Cardiac muscle cell (in vitro differentiated cells and primary cell): ENCODE measurements at regions not wholly inside any gene's neighbourhood (a gene's known extent, or its start where the extent isn't known, plus 50 kb on each side); places are given as distances from the start of the nearest gene placed in this dataset.

ENCODE experiments used
- DNase-seq, 2 donors: peaks; one replicate each; pipeline versions ENCODE4 v3.0.0 to v3.0.0-alpha.2; 2010 to 2017; ENCODE audit warnings: low read depth in 1 of 2, low spot score in 1 of 2
- H3K27ac ChIP-seq: fragments of 200-600 bp; sonication (generic); 2 replicates; pipeline ENCODE4 v1.5.1; 2016
- H3K27me3 ChIP-seq: fragments of 200-600 bp; sonication (generic); 2 replicates; pipeline ENCODE4 v1.6.0; 2016; ENCODE audit warnings: control low read depth
- H3K36me3 ChIP-seq: fragments of 200-600 bp; sonication (generic); 2 replicates; pipeline ENCODE4 v1.5.1; 2016; ENCODE audit warnings: control low read depth
- H3K4me1 ChIP-seq: fragments of 200-600 bp; sonication (generic); 2 replicates; pipeline ENCODE4 v1.8.1; 2017; ENCODE audit warnings: low read depth, mild to moderate bottlenecking, mixed run types
- H3K4me3 ChIP-seq: fragments of 200-600 bp; sonication (generic); 2 replicates; pipeline ENCODE4 v1.5.1; 2016; ENCODE audit warnings: mild to moderate bottlenecking
- H3K9me3 ChIP-seq: fragments of 200-600 bp; sonication (generic); 2 replicates; pipeline ENCODE4 v1.5.1; 2017; ENCODE audit warnings: low read depth, mild to moderate bottlenecking, control low read depth
- TF ChIP-seq, protein P1 (sequence below): IDR thresholded peaks from 2 replicates; pipeline ENCODE4 v1.5.1; 2012; ENCODE audit warnings: low read depth, mild to moderate bottlenecking, low read length

DNA sequence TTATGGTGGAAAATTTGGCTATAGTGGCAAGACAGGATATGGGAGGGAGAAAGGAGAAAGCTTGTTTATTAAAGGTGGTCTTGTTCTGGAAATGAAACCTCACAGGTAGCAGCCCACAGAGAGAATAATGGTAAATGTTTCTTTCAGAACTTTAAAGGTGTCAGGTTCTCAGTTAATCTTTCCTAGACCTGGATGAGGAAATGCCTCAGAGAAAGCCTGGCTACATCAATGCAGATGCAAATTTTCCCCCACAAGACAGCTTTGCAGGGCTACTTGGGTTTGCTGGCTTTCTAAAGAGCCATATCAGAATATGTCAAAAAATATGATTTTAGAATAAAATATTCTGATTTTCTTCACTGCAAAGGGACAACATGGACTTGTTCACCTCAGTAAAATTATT, 715.0 kb downstream of the FAM133A start:
- no peak for DNase-seq
- H3K36me3 ChIP-seq = no peaks in the 10 kb centered on the region
- TF ChIP-seq, protein P1, sequence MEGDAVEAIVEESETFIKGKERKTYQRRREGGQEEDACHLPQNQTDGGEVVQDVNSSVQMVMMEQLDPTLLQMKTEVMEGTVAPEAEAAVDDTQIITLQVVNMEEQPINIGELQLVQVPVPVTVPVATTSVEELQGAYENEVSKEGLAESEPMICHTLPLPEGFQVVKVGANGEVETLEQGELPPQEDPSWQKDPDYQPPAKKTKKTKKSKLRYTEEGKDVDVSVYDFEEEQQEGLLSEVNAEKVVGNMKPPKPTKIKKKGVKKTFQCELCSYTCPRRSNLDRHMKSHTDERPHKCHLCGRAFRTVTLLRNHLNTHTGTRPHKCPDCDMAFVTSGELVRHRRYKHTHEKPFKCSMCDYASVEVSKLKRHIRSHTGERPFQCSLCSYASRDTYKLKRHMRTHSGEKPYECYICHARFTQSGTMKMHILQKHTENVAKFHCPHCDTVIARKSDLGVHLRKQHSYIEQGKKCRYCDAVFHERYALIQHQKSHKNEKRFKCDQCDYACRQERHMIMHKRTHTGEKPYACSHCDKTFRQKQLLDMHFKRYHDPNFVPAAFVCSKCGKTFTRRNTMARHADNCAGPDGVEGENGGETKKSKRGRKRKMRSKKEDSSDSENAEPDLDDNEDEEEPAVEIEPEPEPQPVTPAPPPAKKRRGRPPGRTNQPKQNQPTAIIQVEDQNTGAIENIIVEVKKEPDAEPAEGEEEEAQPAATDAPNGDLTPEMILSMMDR = no peak
- H3K27me3 ChIP-seq = no peaks in the 10 kb centered on the region
- no peaks in the 10 kb centered on the region for H3K4me1 ChIP-seq
- H3K27ac ChIP-seq = no peak overlapping the region
- H3K4me3 ChIP-seq = no peak overlapping the region
- H3K9me3 ChIP-seq = no peaks in the 10 kb centered on the region

DNA sequence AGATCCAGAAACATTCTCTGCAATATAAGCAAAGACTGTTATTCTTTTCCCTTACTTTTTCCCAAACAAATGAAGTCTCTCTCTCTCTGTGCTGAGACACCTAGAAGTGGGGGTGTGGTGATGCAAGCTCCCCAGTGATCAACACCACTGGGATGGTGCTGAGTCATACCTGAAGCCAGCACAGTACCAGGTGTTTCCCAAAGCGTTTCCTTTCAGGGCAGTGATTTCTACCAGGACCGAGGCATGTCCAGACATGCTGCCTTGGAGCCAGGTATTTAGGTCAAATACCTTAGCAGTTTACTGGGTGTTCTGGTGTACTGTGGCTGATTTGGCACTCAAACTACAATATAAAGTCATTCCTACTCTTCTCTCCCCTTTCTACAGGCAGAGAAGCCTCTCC, 726.5 kb downstream of the FAM133A start:
- H3K9me3 ChIP-seq = no peaks in the 10 kb centered on the region
- H3K4me3 ChIP-seq = no peak overlapping the region
- no peaks in the 10 kb centered on the region for H3K36me3 ChIP-seq
- TF ChIP-seq, protein P1 = no peak
- H3K4me1 ChIP-seq = no peaks in the 10 kb centered on the region
- H3K27ac ChIP-seq = no peak overlapping the region
- H3K27me3 ChIP-seq = no peaks in the 10 kb centered on the region
- no peak for DNase-seq

DNA sequence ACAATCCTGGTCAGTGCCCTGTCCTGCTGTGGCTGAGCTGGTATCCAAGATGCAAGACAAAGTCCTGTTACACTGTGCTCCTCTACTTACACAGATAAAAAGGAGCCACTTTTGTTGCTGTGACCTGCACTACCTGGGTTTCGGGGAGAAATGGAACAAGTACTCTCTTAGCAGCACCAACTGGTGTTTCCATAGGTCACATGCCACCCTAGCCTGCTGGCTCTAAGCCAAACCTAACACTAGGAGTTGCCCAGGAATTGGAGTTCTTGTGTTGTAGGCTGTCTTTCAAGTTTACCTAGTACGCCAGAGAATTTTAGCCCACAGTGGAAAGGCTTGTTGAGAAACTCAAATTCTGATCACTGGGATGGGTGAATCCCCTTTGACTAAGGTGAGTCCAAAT, 727.4 kb downstream of the FAM133A start:
- TF ChIP-seq, protein P1 = no peak
- H3K27ac ChIP-seq = no peak overlapping the region
- DNase-seq = no peak
- H3K4me3 ChIP-seq = no peak overlapping the region
- H3K36me3 ChIP-seq = no peaks in the 10 kb centered on the region
- no peaks in the 10 kb centered on the region for H3K9me3 ChIP-seq
- no peaks in the 10 kb centered on the region for H3K4me1 ChIP-seq
- no peaks in the 10 kb centered on the region for H3K27me3 ChIP-seq

DNA sequence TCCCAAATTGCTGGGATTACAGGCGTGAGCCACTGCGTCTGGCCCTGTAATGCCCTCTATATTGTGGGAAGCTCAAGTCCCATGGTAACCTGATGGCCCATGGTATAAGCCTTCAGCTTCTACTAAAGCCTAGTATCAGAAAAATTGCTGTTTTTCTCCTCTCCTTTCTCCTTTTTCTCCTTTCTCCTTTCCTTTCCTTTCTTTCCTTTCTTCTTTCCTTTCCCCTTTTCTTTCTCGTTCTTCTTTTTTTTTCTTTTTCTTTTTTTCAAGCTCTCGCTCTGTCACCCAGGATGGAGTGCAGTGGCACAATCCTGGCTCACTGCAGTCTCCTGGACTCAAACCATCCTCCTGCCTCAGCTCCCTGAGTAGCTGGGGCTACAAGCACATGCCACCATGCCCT, 740.7 kb downstream of the FAM133A start:
- Histone ChIP-seq H3K9me3 (no peaks in the 10 kb centered on the region), H3K4me1 (no peaks in the 10 kb centered on the region), H3K27ac (no peak overlapping the region), H3K36me3 (no peaks in the 10 kb centered on the region), H3K27me3 (no peaks in the 10 kb centered on the region), H3K4me3 (no peak overlapping the region)
- DNase-seq = no peak
- TF ChIP-seq, protein P1 = no peak

DNA sequence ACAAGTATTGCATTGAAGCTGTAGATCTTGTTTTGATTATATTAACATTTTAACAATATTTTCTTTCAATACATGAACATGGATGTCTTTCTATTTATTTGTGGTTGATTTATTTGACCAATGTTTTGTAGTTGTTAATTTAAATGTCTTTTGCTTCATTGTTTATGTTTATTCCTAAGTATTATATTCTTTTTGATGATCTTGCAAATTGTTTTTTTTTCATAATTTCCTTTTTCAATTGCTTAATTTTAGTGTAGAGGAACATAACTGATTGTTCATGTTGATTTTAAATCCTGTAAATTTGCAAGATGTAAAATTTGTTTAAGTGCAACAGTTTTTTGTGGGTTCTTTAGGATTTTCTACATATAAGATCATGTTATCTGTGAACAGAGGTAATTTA, 744.1 kb downstream of the FAM133A start:
- DNase-seq = no peak
- Histone ChIP-seq H3K9me3 (no peaks in the 10 kb centered on the region), H3K4me1 (no peaks in the 10 kb centered on the region), H3K36me3 (no peaks in the 10 kb centered on the region), H3K27ac (no peak overlapping the region), H3K4me3 (no peak overlapping the region), H3K27me3 (no peaks in the 10 kb centered on the region)
- TF ChIP-seq, protein P1 = no peak

DNA sequence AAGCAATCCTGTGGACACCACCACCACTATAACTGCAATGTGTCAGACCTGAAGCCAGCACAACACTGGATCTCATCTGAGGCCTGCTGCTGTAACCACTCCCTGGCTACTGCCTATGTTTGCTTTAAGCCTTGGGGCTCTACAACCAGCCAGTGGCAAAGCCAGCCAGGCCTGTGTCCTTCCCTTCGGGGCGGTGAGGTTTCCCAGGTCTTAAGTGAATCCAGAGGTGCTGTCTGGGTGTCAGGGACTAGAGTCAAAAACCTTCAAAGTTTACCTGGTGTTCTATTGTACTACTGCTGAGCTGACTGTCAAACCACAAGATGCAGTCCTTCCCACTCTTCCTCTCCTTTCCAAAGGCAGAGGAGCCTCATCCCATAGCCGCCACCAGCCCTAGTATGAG, 750.5 kb downstream of the FAM133A start:
- no peak overlapping the region for H3K4me3 ChIP-seq
- H3K27me3 ChIP-seq = no peaks in the 10 kb centered on the region
- H3K36me3 ChIP-seq = no peaks in the 10 kb centered on the region
- H3K4me1 ChIP-seq = no peaks in the 10 kb centered on the region
- H3K27ac ChIP-seq = no peak overlapping the region
- no peaks in the 10 kb centered on the region for H3K9me3 ChIP-seq
- DNase-seq = no peak
- TF ChIP-seq, protein P1 = no peak
